ENCODE measurements at regions not wholly inside any gene's neighbourhood (a gene's known extent, or its start where the extent isn't known, plus 50 kb on each side); places are given as distances from the start of the nearest gene placed in this dataset.

DNA sequence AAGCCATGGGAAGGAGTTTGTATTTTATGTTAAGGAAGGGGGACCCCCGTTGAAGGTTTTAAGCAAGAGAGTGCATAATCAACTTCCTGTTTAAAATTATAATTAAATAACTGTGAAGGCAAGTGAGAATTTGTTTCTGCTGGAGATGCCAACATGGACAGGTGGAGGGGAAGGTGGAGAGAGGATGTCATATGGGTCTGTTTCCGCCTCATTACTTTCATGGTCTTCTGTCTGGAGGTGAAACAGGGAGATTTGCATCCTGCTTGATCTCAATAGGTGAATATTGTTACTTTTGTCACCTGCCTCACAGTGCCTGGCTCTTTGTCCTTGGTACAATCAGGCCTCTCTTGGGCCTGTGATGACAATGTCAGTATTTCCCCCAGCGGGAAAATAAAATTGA is 300.6 kb upstream of the LMCD1 start:
- no peak for DNase-seq (ENCODE audit: low spot score)

DNA sequence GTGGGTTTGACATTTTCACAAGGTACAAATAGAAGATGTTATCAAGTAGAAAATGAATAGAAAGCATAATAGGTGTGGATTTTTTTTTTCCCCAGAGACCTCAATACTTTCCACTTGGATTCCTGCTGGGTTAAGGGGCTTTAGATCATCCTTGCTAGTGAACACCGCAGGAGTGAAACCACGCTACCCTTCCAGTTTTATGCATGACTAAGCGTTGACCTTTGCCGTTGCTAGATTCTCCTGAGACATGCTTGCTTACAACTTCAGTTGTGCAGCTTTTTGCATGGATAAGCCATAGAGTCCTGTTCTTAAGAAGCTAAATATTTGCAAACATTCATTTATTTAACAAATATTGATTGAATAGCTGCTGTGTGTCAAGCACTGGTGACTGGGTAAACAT is 299.7 kb upstream of the LMCD1 start:
- peak; percentile 43 for DNase-seq (ENCODE audit: low spot score)

DNA sequence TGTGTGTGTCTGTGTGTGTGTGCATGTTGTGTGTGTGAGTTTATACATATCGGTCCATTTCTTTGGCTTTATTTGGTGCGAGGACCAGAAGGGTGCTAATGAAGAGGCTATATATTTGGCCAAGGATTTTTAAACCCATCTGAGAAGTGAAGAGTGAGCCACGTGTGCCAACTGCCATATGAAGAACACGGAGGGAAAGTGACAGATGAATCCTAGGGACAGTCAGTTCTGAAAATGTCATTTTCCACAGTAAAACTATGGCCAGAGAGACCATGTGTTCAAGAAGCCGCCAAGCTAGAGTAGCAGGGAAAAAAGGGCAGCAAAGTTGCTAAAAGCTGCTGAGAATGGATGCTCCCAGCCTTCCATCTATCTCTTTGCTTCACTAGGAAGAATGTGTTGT is 297.3 kb upstream of the LMCD1 start:
- no peak for DNase-seq (ENCODE audit: low spot score)

DNA sequence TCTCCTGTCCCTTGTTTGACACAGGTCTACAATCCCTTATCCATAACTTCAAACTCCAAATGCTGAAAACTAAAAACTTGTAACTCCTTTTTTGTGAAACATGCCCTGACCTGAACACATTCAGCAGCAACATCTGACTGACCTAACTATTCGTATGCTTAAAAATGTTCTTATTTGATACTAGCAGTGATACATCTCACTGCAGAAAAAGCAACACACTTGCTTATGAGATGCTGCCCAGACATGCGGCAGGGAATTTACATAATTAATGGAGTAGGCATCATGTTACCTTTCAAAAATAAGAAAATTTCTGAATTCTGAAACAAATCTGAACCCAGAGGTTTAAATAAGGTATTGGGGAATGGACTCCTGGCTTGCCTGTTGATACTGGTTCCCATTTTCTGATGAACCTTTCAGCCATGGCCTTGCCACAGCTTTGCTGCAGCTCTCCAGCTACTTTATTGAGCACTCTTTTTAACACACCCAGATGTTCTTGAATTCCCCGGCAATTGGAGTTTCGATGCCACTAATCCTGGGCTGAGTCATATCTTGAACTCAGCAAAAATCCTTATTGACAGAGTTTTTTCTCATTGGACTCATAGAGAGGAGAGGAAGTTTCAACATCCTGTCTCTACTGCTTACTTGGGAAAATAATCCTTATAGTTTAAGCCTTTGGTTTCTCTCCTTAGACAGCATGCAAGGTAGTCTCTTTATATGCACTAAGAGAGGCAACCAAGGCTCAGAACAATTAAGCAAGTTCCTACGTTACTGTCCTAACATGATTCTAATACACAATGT is 296.6 kb upstream of the LMCD1 start:
- peak; percentile 81 for DNase-seq (ENCODE audit: low spot score)

DNA sequence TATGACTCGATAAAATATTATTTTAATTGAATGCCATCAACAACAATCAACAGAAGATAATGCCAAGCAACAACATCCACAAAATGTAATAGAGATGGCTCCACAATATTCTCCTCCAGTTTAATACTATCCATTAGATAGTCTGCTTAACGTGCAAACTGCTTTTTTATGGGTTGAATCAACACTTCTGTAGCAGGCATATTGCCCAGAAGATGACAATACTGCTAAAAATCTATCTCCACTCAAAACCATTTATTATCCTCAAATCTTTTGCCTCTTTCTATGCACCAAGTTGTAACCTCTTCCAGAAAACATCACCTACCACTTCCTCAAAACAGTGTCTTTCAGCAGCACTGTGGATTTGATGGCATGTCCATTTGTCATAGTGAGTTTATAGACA is 295.7 kb upstream of the LMCD1 start:
- DNase-seq (ENCODE audit: low spot score) = no peak

DNA sequence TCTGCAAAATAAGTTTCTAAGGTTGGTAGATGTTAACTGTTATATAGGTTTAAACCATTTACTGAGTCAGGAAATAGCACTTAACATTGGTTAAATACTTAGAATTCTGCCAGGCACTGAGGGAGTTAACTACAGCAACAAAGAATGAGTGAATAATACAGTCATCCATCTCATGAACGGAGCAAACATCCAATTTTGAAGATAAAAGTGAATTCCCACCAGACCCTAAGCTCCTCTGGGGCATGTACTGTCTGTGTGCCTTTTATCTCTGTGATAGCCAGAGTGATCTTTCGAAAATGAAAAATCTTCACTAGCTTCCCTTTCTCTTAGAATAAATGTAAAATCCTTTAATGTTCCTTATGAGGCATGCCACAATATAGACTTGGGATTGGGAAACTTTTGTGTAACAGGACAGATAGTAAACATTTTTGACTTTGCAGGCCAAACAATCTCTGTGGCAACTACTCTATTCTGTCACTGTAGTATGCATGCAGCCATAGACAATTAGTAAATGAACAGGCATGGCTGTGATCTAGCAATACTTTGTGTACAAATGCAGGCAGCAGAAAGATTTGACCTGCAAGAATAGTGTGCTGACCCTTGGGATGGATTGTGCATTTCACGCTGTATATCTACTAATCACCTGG is 294.5 kb upstream of the LMCD1 start:
- DNase-seq (ENCODE audit: low spot score) = peak; percentile 77

DNA sequence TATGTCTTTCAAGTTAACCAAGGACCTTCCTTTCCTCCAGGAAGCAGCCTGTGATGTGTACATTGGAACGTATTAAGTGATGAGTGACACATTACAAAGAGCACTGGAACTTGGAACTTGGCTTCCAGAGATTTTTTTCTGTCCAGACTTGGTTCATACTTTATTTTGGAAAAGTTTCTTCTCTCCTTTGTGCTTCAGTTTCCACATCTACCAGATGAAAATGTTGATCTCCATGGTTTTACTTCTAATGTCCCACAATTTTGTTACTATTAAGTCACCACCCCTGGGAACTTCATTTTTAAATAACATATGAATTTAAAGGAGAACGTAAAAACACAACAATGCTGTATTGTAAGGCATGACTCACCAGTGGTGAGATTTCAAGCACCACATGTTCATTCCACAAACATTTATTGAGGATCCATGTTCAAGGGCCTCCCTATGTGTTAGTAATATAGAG is 290.7 kb upstream of the LMCD1 start:
- no peak for DNase-seq (ENCODE audit: low spot score)

DNA sequence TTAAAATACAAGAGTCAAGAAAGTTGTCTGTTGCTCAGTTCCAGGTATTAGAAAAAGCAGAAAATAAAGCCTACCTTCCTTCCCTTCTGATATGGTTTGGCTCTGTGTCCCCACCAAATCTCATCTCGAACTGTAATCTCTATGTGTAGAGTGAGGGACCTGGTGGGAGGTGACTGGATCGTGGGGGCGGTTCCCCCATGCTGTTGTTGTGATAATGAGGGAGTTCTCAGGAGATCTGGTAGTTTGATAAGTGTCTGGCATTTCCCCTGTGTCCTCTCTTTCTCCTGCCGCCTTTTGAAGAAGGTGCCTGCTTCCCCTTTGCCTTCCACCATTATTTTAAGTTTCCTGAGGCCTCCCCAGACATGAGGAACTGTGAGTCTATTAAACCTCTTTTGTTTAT is 288.8 kb upstream of the LMCD1 start:
- no peak for DNase-seq (ENCODE audit: low spot score)

DNA sequence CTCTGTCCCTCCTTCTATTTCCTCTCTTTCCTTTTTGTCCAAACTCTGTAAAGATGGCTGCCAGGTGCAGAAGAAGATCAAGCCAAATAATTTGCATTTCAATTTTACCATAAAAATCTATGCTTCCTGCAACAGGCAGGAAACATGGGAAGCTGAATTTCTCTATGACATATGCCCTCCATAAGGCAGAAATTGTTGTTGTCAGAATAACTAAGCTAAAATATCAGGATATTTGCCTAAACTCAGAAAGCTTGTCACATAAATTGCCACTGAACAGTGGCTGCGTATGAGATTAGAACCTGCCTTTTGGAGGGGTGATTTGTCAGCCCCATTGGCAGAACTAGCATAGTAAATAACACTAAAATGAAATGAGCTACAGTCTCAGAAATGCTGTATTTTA is 288.3 kb upstream of the LMCD1 start:
- DNase-seq (ENCODE audit: low spot score) = no peak

DNA sequence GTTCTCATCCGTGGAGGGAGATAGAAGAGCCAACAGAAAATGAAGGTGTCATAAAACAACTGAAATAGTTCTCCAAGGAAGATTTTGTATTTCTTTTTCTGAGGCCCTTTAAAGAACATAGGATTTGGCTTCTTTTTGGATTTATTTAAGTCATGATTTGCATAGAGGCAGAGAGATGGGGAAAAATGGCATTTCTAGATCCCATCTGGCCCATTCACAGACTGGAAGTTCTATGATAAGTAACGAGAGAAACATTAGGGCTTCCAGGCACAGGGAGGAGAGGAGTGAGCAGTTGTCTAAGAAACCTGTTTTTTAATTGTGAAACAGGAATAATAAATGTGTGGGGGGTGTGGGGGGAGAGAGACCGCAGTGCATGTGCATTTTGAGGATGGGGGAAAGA is 285.8 kb upstream of the LMCD1 start:
- no peak for DNase-seq (ENCODE audit: low spot score)

DNA sequence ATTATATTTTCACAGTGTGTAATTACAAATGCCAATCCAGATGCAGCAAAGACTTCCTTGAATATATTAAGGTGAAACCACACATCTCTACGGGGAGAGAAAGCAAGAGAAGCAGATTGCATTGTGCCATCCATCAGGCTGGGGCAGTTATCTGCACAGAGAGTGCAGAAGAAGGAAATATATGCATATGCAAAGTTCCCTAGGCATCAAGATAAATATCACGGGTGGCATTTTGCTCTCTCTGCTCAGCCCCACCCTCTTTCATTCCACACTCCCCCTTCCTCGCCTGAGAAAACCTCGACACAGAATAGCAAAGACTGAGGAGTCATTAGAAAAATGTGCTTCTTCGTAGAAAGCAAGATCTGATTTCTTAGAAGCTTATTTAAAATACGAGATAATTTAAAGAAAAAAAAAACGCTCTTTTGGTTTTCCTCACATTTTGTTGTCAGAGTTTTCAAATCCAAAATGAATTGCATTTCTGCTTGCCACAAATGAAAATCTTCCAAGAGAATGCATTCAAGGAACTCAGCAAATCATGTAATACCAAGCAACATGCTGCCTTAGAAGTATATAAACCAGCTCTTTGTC is 283.2 kb upstream of the LMCD1 start:
- no peak for DNase-seq (ENCODE audit: low spot score)

DNA sequence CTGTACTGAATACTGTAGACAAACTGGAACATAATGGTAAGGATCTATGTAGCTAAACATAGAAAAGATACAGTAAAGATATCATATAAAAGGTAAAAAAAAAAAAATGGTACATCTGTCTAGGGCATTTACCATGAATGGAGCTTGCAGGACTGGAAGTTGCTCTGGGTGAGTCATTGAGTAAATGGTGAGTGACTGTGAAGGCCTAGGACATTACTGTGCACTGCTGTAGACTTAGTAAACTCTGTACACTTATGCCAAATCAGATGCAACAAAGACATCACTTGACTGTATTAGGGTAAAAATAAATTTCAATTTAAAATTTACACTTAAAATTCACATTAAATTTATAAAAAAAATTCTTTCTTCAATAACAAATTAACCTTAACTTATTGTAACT is 281.3 kb upstream of the LMCD1 start:
- no peak for DNase-seq (ENCODE audit: low spot score)

DNA sequence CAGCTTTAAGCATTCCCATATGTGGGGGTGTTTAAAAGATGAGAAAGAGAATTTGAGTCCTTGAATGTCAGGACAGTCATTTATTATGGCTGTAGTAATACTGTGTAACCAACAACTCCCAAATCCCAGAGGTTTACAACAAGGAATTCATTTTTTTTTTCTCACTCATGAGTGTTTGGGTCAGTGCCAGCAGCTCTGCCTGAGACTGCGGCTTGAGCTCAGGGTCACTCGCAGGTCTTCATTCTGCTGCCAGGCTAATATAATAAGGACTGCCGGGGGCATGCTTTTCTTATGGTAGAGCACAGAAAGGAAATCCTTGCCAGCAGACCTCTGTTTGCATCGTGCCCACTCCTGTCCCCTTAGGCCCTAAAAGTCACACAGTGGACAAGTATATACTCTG is 277.9 kb upstream of the LMCD1 start:
- DNase-seq (ENCODE audit: low spot score) = peak; percentile 73

DNA sequence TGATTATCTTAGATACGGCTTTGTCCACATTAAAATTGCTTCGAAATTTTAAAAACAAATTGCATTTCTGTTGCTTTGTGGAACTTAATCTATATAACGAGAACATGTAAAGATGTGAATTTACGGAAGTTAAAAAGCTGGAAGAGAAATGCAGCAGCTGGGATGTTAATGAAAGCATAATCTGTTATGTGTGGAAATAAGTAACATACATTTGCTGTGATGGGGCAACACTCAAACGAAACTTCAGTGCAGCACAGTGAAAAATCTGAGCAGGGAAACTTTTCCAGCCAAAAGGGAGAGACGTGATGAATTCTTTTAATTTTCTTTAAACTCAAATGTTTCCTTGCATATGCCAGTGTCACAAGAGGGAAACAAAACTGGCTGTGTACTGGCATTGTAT is 276.7 kb upstream of the LMCD1 start:
- DNase-seq (ENCODE audit: low spot score) = no peak

DNA sequence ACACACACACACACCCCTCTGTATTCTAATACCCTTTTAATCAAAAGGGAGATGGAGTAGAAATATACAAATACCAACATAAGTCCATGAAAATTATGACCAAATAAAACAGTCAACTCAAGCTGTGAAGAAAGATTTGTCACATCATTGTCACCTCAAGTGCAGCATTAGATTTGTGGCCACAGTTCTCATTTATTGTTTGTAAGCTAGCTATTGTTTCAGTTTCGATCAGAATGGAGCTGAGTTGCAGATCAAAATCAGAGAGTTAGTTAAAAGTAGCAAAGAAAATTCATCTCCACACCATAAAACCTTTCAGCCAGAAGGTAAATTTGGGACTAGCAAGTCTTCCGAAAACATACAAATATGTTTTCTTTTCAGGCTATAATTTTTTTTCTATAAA is 267.7 kb upstream of the LMCD1 start:
- no peak for DNase-seq (ENCODE audit: low spot score)

DNA sequence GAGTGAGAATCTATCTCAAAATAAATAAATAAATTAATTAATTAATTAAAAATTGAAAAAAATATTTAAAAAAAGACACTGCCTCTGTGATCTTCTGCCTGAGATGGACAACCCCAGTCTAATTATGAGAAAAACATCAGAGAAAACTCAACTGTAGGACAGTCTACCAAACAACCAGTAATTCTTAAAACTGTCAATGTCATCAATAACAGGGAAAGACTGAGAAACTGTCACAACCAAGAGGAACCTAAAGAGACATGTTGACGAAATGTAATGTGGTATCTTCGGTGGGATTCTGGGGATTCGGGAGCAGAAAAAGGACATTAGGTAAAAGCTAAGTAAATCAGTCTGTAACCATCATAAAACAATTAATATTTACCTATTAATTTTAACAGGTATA is 265.4 kb upstream of the LMCD1 start:
- DNase-seq (ENCODE audit: low spot score) = no peak

DNA sequence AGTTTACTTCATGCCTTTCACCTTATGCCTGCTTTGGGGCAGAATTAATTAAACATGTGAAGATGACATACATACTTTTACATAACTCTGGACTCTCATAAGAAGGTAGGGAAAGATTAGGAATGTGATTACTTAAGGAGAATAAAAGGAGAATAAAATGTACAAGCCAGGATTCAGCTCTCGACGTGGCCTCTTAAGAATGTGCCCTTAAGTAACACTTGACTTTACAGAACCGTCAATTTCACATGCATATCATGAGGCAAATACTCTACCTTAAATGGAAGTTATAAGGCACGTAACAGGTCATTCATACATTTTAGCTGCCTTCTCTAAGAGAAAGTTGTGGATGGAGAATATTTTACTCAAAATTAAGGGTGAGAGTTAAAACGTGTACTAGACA is 263.7 kb upstream of the LMCD1 start:
- DNase-seq (ENCODE audit: low spot score) = no peak

DNA sequence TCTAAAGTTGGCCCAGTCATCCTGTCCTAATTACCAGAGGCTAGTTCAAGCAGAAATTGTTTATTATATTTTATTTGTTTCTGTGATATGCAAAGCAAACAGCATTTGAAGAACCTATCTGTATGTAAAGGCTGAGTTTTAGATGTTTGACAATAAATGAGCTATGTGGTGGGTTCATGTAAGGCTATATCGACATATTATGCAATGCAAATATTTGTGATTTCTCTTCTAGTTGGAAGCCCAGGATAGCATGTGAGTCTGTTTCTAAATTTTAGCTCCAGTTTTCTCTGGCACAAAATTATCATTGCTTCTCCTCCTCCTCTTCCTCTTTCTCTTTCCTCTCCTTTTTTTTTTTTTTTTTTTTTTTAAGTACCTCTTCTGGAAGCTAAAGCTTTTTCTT is 263.2 kb upstream of the LMCD1 start:
- DNase-seq (ENCODE audit: low spot score) = no peak

DNA sequence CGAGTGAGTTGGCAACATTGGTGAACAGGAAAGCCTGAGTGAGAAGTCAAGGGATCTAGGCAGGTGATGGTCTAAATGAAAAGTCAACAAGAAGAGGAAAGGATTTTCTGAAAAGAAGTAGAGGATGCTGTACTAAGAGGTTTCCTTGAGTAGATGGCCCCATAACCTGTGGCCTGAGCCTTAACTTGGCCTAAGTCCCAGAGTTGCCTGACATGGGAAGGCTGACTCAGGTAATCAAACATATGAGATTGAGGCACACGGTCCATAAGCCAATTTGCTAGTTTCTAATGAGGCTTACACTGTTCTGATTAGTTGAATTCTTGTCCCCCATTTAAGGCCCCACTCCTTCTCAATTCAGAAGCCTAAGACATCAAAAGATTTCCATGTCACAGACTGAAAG is 262.5 kb upstream of the LMCD1 start:
- no peak for DNase-seq (ENCODE audit: low spot score)

DNA sequence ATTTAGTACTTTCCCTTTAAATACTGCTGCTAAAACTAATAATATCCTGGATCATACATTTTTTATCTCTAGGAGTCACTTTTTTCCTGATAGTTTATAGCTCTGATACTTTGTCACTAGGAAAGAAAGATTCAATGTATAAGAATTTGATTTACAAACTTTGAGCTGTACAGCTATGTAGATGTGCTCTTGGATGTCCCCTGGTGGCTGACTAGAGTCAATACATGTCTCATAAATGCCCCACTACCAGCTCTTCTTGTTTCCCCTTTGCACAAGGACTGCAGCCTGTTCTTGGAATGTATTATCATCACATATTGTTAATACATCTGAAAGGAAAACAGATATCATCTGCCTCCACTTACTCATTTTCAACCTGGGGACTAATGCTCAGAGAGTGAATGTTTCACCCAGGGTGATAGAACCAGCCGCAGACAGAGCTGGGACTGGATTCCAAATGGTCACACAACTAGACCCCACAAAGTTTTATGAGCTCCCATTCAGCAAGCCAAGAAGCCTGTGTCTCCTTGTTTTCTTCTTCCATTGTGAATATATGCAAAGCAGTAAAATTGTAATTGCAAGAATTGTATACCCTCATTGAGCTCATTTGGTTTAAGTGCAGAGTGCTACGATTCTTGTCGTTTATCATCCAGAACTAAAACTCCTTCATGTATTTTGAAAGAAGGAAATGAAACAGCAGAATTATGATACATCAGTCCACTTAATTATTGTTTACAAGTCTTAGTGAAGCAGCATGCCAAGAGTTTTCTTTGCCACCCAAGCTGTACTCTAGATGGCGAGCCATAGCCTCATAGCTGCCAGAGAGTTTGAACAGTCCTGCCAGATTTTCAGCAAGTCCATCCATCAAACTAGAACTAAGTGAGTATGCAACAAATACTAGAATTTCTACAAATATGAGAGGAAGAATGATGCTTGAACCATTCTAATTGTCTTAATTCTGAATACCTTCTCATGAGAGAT is 261.6 kb upstream of the LMCD1 start:
- DNase-seq (ENCODE audit: low spot score) = peak; percentile 49

DNA sequence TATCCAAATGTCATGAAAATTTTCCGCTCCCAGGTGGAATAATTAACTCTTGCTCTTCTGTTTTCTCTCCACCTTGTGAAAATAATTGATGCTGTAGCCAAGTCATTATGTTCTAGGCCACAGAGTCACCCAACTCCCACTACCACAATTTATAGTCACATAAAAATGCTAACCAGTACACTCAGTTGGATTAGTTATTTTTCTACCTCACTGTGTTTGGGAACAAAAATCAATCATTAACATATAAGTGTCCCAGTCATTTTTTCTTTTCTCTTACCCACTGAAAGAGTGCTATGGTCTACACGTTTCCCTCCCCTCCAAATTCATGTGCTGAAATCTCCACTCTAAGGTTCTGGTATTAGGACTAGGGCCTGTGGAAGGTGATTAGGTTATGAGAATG is 255.6 kb upstream of the LMCD1 start:
- DNase-seq (ENCODE audit: low spot score) = no peak

DNA sequence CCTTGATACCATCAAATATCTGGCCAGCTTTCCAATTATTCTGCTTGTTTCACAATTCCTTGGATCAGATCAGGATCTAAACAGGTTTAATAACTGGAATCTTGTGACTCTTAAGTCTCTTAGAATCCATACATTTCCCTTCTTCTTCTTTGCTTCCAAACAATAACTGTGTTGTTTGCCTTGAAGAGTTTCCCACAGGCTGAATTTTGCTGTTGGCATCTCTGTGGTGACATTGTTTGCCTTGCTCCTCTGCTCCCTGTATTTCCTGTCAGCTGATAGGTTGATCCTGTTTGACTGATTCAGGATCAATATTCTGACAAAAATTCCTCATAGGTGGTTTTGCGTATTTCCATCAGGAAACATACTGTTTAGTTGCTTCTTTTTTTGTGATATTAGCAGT is 248.4 kb upstream of the LMCD1 start:
- no peak for DNase-seq (ENCODE audit: low spot score)
